K562 (cell line): ENCODE measurements at regions not wholly inside any gene's neighbourhood (a gene's known extent, or its start where the extent isn't known, plus 50 kb on each side); places are given as distances from the start of the nearest gene placed in this dataset.

Source experiments
- ATAC-seq: fragments of 200-7000 bp; cut with Tn5 transposase; 3 replicates; pipeline ENCODE4 v1.9.1; 2020; ENCODE audit warnings: moderate library complexity
- BruUV-seq: library from RNA; stranded (reverse); fragments of 400-500 nt; replicated peaks from 2 replicates; lab custom pipeline; 2021; lab: Mats Ljungman, UMichigan
- CTCF ChIA-PET: fragments of 300-600 bp; formaldehyde crosslinking; extraction: SDS; loops from one replicate; lab custom pipeline; 2021; ENCODE audit warnings: low intra/inter-chr PET ratio; lab: Yijun Ruan, JAX
- POLR2A ChIA-PET: fragments of 300-600, 350-650 bp; sonication (Branson Sonifier 250); formaldehyde crosslinking; extraction: SDS; loops from one replicate; lab custom pipeline; 2021; ENCODE audit warnings: antibody characterized with exemption, inconsistent platforms; lab: Yijun Ruan, JAX
- DNase-seq, 4 experiments: peaks; one replicate each; pipeline versions ENCODE4 v3.0.0 to v3.0.0-alpha.2; 2011 to 2018; ENCODE audit warnings: low spot score in 3 of 4, mixed read lengths in 3 of 4; ENCODE audit errors: extremely low read depth in 1 of 4
- FAIRE-seq: peaks from 2 replicates; lab custom pipeline; 2011; peaks lifted over from hg19 to GRCh38; lab: Jason Lieb, UNC
- H2AFZ ChIP-seq: 2 replicates; pipeline ENCODE4 v1.6.0; 2011; ENCODE audit warnings: low read depth, low read length, control low read depth, inconsistent platforms
- H3K27ac ChIP-seq: fragments of 200-600 bp; 3 replicates; pipeline ENCODE4 v1.8.0; 2011; ENCODE audit warnings: low read depth, mild to moderate bottlenecking, control low read depth, inconsistent platforms, low read length, moderate library complexity, mixed read lengths; ENCODE audit errors: extremely low read depth
- H3K27me3 ChIP-seq, 2 experiments: fragments of 300-600 bp in 1 of 2; 2 replicates in 1 of 2; 3 replicates in 1 of 2; pipeline versions ENCODE4 v1.6.0 to v1.8.0; 2011; ENCODE audit warnings: inconsistent platforms in 2 of 2, low read length in 2 of 2, mild to moderate bottlenecking in 1 of 2, mixed read lengths in 1 of 2, moderate library complexity in 1 of 2; ENCODE audit not compliant: control insufficient read depth in 2 of 2, insufficient read depth in 2 of 2
- H3K36me3 ChIP-seq: fragments of 300-600 bp; 3 replicates; pipeline ENCODE4 v1.8.0; 2011; ENCODE audit warnings: mild to moderate bottlenecking, low read length, inconsistent platforms; ENCODE audit not compliant: control insufficient read depth, insufficient read depth
- H3K4me1 ChIP-seq, 2 experiments: fragments of 200-600 bp in 1 of 2; replicated peaks in 1 of 2; 2 replicates in 1 of 2; 3 replicates in 1 of 2; pipeline versions ENCODE4 v1.5.1 to v1.8.0; 2011; ENCODE audit warnings: inconsistent platforms in 2 of 2, low read length in 2 of 2, mild to moderate bottlenecking in 1 of 2, mixed read lengths in 1 of 2, moderate library complexity in 1 of 2; ENCODE audit not compliant: control insufficient read depth in 2 of 2, insufficient read depth in 2 of 2
- H3K4me2 ChIP-seq: 2 replicates; pipeline ENCODE4 v1.6.1; 2011; ENCODE audit warnings: low read length, control low read depth, inconsistent platforms, mixed read lengths; ENCODE audit not compliant: insufficient read depth
- H3K4me3 ChIP-seq: fragments of 200-600 bp; sonication (generic), shearing (Covaris generic); 2 replicates; pipeline ENCODE4 v1.5.1; 2016; ENCODE audit warnings: control low read depth, inconsistent platforms
- H3K79me2 ChIP-seq: fragments of 200-600 bp; 3 replicates; pipeline ENCODE4 v1.8.0; 2011; ENCODE audit warnings: low read length, inconsistent platforms; ENCODE audit not compliant: control insufficient read depth, insufficient read depth
- H3K9ac ChIP-seq, 2 experiments: 2 replicates each; pipeline versions ENCODE4 v1.6.0 to v1.6.1; 2011; ENCODE audit warnings: low read depth in 2 of 2, low read length in 2 of 2, control low read depth in 1 of 2, inconsistent platforms in 1 of 2, mild to moderate bottlenecking in 1 of 2, mixed read lengths in 1 of 2; ENCODE audit not compliant: insufficient read depth in 1 of 2
- H3K9me1 ChIP-seq: one replicate; pipeline ENCODE4 v1.6.0; 2011; ENCODE audit warnings: inconsistent platforms, mild to moderate bottlenecking, low read length, moderate library complexity; ENCODE audit not compliant: control insufficient read depth, insufficient read depth
- H3K9me3 ChIP-seq: replicated peaks from 2 replicates; pipeline ENCODE4 v1.5.1; 2011; ENCODE audit warnings: low read depth, low read length, inconsistent platforms; ENCODE audit not compliant: control insufficient read depth, insufficient read depth
- H4K20me1 ChIP-seq: replicated peaks from 2 replicates; pipeline ENCODE4 v1.6.1; 2011; ENCODE audit warnings: low read length, inconsistent platforms, mixed read lengths; ENCODE audit not compliant: control insufficient read depth, insufficient read depth
- CXXC5 ChIP-seq: fragments of 250-450 bp; sonication (Bioruptor Pico); IDR thresholded peaks from 2 replicates; pipeline ENCODE4 v1.8.0; 2022; ENCODE audit warnings: inconsistent platforms, mild to moderate bottlenecking, moderate library complexity
- GABPA ChIP-seq: fragments of 200-800 bp; sonication (Bioruptor generic); conservative IDR thresholded peaks from 2 replicates; pipeline ENCODE4 v1.6.1; 2016; ENCODE audit warnings: low read depth, missing genetic modification characterization, missing compliant biosample characterization
- ILK ChIP-seq: fragments of 450-650 bp; IDR thresholded peaks from 2 replicates; pipeline ENCODE4 v1.6.1; 2016; ENCODE audit warnings: missing genetic modification characterization, low read depth, mild to moderate bottlenecking, missing compliant biosample characterization, moderate library complexity, borderline replicate concordance
- RNF2 ChIP-seq: sonication (generic); IDR thresholded peaks from 2 replicates; pipeline ENCODE4 v1.6.1; 2016
- ZNF175 ChIP-seq: fragments of 200-800 bp; sonication (Bioruptor generic); IDR thresholded peaks from 2 replicates; pipeline ENCODE4 v1.6.1; 2016; ENCODE audit warnings: low read depth, mild to moderate bottlenecking, missing genetic modification characterization, missing compliant biosample characterization
- WGBS: fragments of 100-300 bp; shearing (Covaris generic); methylation state at CpG from one replicate; pipeline ENCODE4 v1.1.6; 2016; ENCODE audit warnings: low coverage, mixed read lengths; ENCODE audit not compliant: insufficient coverage; ENCODE audit errors: missing lambda C conversion rate; 5-methylcytosine and 5-hydroxymethylcytosine counted together
- in situ Hi-C: fragments of 300-500 bp; cut with MboI; formaldehyde crosslinking; loops from 4 replicates; pipeline ENCODE4 v1.15.0; 2018; ENCODE audit warnings: inconsistent platforms, mixed read lengths
- intact Hi-C: fragments of 100-400 bp; cut with micrococcal nuclease; formaldehyde crosslinking; loops from 2 replicates; pipeline ENCODE4 v1.14.2; 2022
- TF ChIP-seq, protein P1 (sequence below): sonication (generic); formaldehyde crosslinking; IDR thresholded peaks from 2 replicates; pipeline ENCODE4 v1.8.1; 2023; ENCODE audit warnings: mild to moderate bottlenecking, missing genetic modification reagents
- TF ChIP-seq, protein P2 (sequence below): fragments of 250-450 bp; sonication (Bioruptor Pico); IDR thresholded peaks from 2 replicates; pipeline ENCODE4 v1.8.0; 2022; ENCODE audit warnings: moderate library complexity, mild to moderate bottlenecking, inconsistent platforms
- TF ChIP-seq, protein P3 (sequence below): fragments of 250-450 bp; sonication (Bioruptor Pico); IDR thresholded peaks from 2 replicates; pipeline ENCODE4 v1.4.0; 2020
- TF ChIP-seq, protein P4 (sequence below): fragments of 200-800 bp; sonication (Bioruptor generic); IDR thresholded peaks from 2 replicates; pipeline ENCODE4 v1.6.1; 2017; ENCODE audit warnings: missing genetic modification characterization, missing compliant biosample characterization

DNA sequence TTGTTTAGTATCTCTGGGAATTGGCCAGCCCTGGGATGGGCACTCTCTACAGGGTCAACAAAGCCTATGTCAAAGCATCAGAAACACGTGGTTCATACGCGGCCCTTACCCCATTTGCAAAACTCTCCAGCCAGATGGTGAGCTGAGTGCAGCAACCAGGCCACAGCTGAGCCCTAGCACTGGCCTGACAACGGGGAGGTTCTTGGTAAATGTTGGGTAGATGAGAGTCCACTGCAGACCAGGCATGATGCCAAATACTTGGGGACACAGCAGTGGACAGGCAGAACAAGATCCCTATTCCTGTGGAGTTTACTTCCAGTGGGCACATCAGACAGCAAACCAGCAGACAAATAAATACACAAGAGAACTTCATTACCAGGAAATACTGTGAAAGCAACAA is 172.1 kb upstream of the SYT13 start:
- H3K27me3 ChIP-seq = peaks cover 0 to 10% of the 10 kb centered on the region in 2 experiments; a peak in 1 of 5 replicates
- 12% methylated on average over 4 of the region's 4 CpGs for WGBS
- H3K4me2 ChIP-seq = no peak overlapping the region
- no peak for FAIRE-seq
- H3K27ac ChIP-seq = no peak overlapping the region
- no peaks in the 10 kb centered on the region for H3K79me2 ChIP-seq
- H3K9me1 ChIP-seq = no peaks in the 10 kb centered on the region
- ATAC-seq = no peak
- no peak for DNase-seq
- TF ChIP-seq ILK (tag) (no peak), ZNF175 (0 out of 2 replicates have a peak, but pooled peaks have one; percentile 17)
- TF ChIP-seq, all 486 proteins: peak for 1
- Histone ChIP-seq H3K9ac (no peak overlapping the region), H3K4me1 (no peaks in the 10 kb centered on the region), H2AFZ (no peak overlapping the region), H3K9me3 (no peaks in the 10 kb centered on the region), H3K4me3 (no peak overlapping the region), H3K36me3 (no peaks in the 10 kb centered on the region), H4K20me1 (no peaks in the 10 kb centered on the region)
- BruUV-seq = no TSS peak
- POLR2A ChIA-PET = no interaction called here
- CTCF ChIA-PET = no interaction called here
- in situ Hi-C loops (no loop called here), intact Hi-C loops (loop anchor here (10.0 kb wide), 1 partner anchor 197 kb away; no protein-coding TSS in a partner anchor)

DNA sequence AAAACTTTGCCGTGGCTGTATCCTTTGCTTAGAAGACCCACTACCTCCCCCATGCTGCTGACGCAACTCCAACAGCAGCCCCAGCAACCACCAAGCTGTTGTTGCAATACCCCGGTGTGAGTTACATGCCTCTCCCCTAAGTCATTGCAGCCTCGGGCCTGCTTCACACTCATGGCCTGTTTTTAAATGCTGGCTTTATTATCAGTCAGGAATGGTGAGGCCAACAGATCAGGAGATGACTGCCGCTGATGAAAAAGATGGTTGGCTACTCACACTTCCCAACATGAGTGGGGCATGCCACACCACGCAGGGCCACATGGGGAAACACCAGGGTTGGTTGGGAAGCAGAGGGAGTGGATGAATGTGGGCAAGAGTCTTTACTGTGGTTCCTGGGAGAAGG is 171.5 kb upstream of the SYT13 start:
- in situ Hi-C loops = no loop called here
- H3K79me2 ChIP-seq = no peaks in the 10 kb centered on the region
- TF ChIP-seq, protein P1, sequence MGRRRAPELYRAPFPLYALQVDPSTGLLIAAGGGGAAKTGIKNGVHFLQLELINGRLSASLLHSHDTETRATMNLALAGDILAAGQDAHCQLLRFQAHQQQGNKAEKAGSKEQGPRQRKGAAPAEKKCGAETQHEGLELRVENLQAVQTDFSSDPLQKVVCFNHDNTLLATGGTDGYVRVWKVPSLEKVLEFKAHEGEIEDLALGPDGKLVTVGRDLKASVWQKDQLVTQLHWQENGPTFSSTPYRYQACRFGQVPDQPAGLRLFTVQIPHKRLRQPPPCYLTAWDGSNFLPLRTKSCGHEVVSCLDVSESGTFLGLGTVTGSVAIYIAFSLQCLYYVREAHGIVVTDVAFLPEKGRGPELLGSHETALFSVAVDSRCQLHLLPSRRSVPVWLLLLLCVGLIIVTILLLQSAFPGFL (CRISPR knock-in tag) = no peak
- TF ChIP-seq GABPA (0 out of 2 replicates have a peak, but pooled peaks have one; percentile 6), RNF2 (peak; percentile 34; the same call in 1 of the 2 replicates), CXXC5 (CRISPR knock-in tag) (peak; percentile 35; the same call in 1 of the 2 replicates)
- TF ChIP-seq, protein P2, sequence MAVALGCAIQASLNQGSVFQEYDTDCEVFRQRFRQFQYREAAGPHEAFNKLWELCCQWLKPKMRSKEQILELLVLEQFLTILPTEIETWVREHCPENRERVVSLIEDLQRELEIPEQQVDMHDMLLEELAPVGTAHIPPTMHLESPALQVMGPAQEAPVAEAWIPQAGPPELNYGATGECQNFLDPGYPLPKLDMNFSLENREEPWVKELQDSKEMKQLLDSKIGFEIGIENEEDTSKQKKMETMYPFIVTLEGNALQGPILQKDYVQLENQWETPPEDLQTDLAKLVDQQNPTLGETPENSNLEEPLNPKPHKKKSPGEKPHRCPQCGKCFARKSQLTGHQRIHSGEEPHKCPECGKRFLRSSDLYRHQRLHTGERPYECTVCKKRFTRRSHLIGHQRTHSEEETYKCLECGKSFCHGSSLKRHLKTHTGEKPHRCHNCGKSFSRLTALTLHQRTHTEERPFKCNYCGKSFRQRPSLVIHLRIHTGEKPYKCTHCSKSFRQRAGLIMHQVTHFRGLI (CRISPR knock-in tag) = peak; percentile 10; the same call in 1 of the 2 replicates
- TF ChIP-seq, protein P3, sequence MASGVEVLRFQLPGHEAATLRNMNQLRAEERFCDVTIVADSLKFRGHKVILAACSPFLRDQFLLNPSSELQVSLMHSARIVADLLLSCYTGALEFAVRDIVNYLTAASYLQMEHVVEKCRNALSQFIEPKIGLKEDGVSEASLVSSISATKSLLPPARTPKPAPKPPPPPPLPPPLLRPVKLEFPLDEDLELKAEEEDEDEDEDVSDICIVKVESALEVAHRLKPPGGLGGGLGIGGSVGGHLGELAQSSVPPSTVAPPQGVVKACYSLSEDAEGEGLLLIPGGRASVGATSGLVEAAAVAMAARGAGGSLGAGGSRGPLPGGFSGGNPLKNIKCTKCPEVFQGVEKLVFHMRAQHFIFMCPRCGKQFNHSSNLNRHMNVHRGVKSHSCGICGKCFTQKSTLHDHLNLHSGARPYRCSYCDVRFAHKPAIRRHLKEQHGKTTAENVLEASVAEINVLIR (CRISPR knock-in tag) = no peak
- TF ChIP-seq, protein P4, sequence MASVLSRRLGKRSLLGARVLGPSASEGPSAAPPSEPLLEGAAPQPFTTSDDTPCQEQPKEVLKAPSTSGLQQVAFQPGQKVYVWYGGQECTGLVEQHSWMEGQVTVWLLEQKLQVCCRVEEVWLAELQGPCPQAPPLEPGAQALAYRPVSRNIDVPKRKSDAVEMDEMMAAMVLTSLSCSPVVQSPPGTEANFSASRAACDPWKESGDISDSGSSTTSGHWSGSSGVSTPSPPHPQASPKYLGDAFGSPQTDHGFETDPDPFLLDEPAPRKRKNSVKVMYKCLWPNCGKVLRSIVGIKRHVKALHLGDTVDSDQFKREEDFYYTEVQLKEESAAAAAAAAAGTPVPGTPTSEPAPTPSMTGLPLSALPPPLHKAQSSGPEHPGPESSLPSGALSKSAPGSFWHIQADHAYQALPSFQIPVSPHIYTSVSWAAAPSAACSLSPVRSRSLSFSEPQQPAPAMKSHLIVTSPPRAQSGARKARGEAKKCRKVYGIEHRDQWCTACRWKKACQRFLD (CRISPR knock-in tag) = peak; percentile 49; the same call in 1 of the 2 replicates

More for the DNA sequence above, 171.5 kb upstream of the SYT13 start:
- no peaks in the 10 kb centered on the region for H4K20me1 ChIP-seq
- no peaks in the 10 kb centered on the region for H3K4me1 ChIP-seq
- peaks cover 0 to 6% of the 10 kb centered on the region in 2 experiments; a peak in 1 of 5 replicates for H3K27me3 ChIP-seq
- no peak for DNase-seq
- peak; percentile 75 for ATAC-seq
- BruUV-seq = no TSS peak
- H3K9ac ChIP-seq = no peak overlapping the region
- no peaks in the 10 kb centered on the region for H3K36me3 ChIP-seq
- no peak overlapping the region for H3K27ac ChIP-seq
- ChIA-PET POLR2A (interaction anchor here (0.9 kb wide), 1 partner anchor 31 kb away, joined by 4 read pairs; no protein-coding TSS in a partner anchor), CTCF (no interaction called here)
- no peak overlapping the region for H2AFZ ChIP-seq
- intact Hi-C loops = loop anchor here (10.0 kb wide), 1 partner anchor 197 kb away; no protein-coding TSS in a partner anchor
- no peak for FAIRE-seq
- H3K4me2 ChIP-seq = no peak overlapping the region
- WGBS = 1% methylated on average over 6 of the region's 6 CpGs
- H3K9me1 ChIP-seq = no peaks in the 10 kb centered on the region
- H3K4me3 ChIP-seq = no peak overlapping the region
- no peaks in the 10 kb centered on the region for H3K9me3 ChIP-seq
